NOMO-1 (cell line): ENCODE measurements at regions not wholly inside any gene's neighbourhood (a gene's known extent, or its start where the extent isn't known, plus 50 kb on each side); places are given as distances from the start of the nearest gene placed in this dataset.
A peak's percentile ranks its signal among the peaks of the same experiment; 100 is the strongest.

Experiments used
- DNase-seq, 2 experiments: peaks; one replicate each; lab custom pipeline; 2025; ENCODE audit not compliant: unreplicated experiment in 2 of 2; lab: John Stamatoyannopoulos, UW

- no peak for DNase-seq
Observed at GRCh38 chr14:83991666-83992065, 1538.3 kb upstream of the FLRT2 start.

GRCh38 chr14:83992857-83993256 is 1537.1 kb upstream of the FLRT2 start:
- peak; percentile 1 to 7 for DNase-seq

GRCh38 chr14:83993545-83993944 is 1536.4 kb upstream of the FLRT2 start:
- DNase-seq, result no peak

GRCh38 chr14:83994020-83994419 is 1535.9 kb upstream of the FLRT2 start:
- no peak for DNase-seq

- no peak for DNase-seq
Observed at GRCh38 chr14:84001023-84001422, 1528.9 kb upstream of the FLRT2 start.

- DNase-seq, result peak in 1 of 2 experiments; percentile 6
Observed at GRCh38 chr14:84003346-84003745, 1526.6 kb upstream of the FLRT2 start.

- no peak for DNase-seq
Observed at GRCh38 chr14:84006643-84007155, 1523.2 kb upstream of the FLRT2 start.

- no peak for DNase-seq
Observed at GRCh38 chr14:84013424-84013823, 1516.5 kb upstream of the FLRT2 start.

GRCh38 chr14:84017495-84017894 is 1512.4 kb upstream of the FLRT2 start:
- DNase-seq, result no peak

- no peak for DNase-seq
Observed at GRCh38 chr14:84021433-84021832, 1508.5 kb upstream of the FLRT2 start.

GRCh38 chr14:84024231-84024820 is 1505.6 kb upstream of the FLRT2 start:
- no peak for DNase-seq

GRCh38 chr14:84025106-84026012 is 1504.6 kb upstream of the FLRT2 start:
- DNase-seq, result no peak

- DNase-seq, result no peak
Observed at GRCh38 chr14:84027351-84027750, 1502.6 kb upstream of the FLRT2 start.

- no peak for DNase-seq
Observed at GRCh38 chr14:84028080-84028604, 1501.8 kb upstream of the FLRT2 start.

- DNase-seq, result no peak
Observed at GRCh38 chr14:84029246-84029645, 1500.7 kb upstream of the FLRT2 start.

GRCh38 chr14:84029720-84030119 is 1500.2 kb upstream of the FLRT2 start:
- DNase-seq, result no peak

GRCh38 chr14:84036840-84037239 is 1493.1 kb upstream of the FLRT2 start:
- peak; percentile 60 to 98 for DNase-seq

- no peak for DNase-seq
Observed at GRCh38 chr14:84037593-84037992, 1492.4 kb upstream of the FLRT2 start.

- DNase-seq, result no peak
Observed at GRCh38 chr14:84040101-84040500, 1489.8 kb upstream of the FLRT2 start.

GRCh38 chr14:84041421-84041820 is 1488.5 kb upstream of the FLRT2 start:
- DNase-seq, result no peak

- no peak for DNase-seq
Observed at GRCh38 chr14:84042992-84043391, 1487.0 kb upstream of the FLRT2 start.
